HCT116 (cell line): ENCODE measurements at regions not wholly inside any gene's neighbourhood (a gene's known extent, or its start where the extent isn't known, plus 50 kb on each side); places are given as distances from the start of the nearest gene placed in this dataset.

ENCODE experiments used
- ATAC-seq: fragments of 200-7000 bp; cut with Tn5 transposase; 2 replicates; pipeline ENCODE4 v1.9.1; 2020; ENCODE audit warnings: mild to moderate bottlenecking, moderate library complexity
- BruUV-seq: library from RNA; stranded (reverse); fragments of 400-500 nt; replicated peaks from 2 replicates; lab custom pipeline; 2021; lab: Mats Ljungman, UMichigan
- CTCF ChIA-PET: fragments of 300-600 bp; sonication (Branson Sonifier 250); formaldehyde crosslinking; loops from one replicate; lab custom pipeline; 2021; ENCODE audit warnings: antibody characterized with exemption; lab: Charles Lee
- POLR2A ChIA-PET: fragments of 300-600, 350-600 bp; sonication (Branson Sonifier 250); formaldehyde crosslinking; loops from one replicate; lab custom pipeline; 2021; ENCODE audit warnings: antibody characterized with exemption; lab: Charles Lee
- RAD21 ChIA-PET, 2 experiments: fragments of 300-600 bp; sonication (Branson Sonifier 250); formaldehyde crosslinking; loops; one replicate each; lab custom pipeline; 2023; ENCODE audit warnings: low total read pairs in 2 of 2; ENCODE audit not compliant: uncharacterized antibody in 2 of 2, unreplicated experiment in 2 of 2, low non-redundant PET in 1 of 2; lab: Charles Lee
- DNase-seq: peaks from one replicate; pipeline ENCODE4 v3.0.0-alpha.2; 2010; ENCODE audit warnings: low read depth, low spot score
- H2AFZ ChIP-seq: fragments of 200-600 bp; shearing (Covaris generic), sonication (generic); 2 replicates; pipeline ENCODE4 v1.6.1; 2017; ENCODE audit warnings: low read depth, mixed run types, mixed read lengths, antibody characterized with exemption, low read length; ENCODE audit not compliant: poor library complexity, severe bottlenecking
- H3K27ac ChIP-seq: 2 replicates; pipeline ENCODE4 v1.5.1; 2012; ENCODE audit warnings: low read depth, low read length
- H3K27me3 ChIP-seq: fragments of 200-600 bp; sonication (generic); 2 replicates; pipeline ENCODE4 v1.6.1; 2016; ENCODE audit warnings: mixed run types, low read length, mixed read lengths; ENCODE audit not compliant: insufficient read depth
- H3K36me3 ChIP-seq, 2 experiments: fragments of 200-500 bp in 1 of 2; fragments of 200-600 bp in 1 of 2; sonication (Bioruptor generic) in 1 of 2; sonication (generic) in 1 of 2; 2 replicates each; pipeline versions ENCODE4 v1.5.1 to v1.6.1; 2014 to 2016; ENCODE audit warnings: low read length in 2 of 2, inconsistent platforms in 1 of 2, mixed read lengths in 1 of 2, mixed run types in 1 of 2; ENCODE audit not compliant: insufficient read depth in 2 of 2, control insufficient read depth in 1 of 2
- H3K4me1 ChIP-seq, 2 experiments: fragments of 200-600 bp in 1 of 2; sonication (generic) in 1 of 2; 2 replicates each; pipeline versions ENCODE4 v1.5.1 to v1.6.1; 2012 to 2017; ENCODE audit warnings: low read length in 2 of 2, inconsistent platforms in 1 of 2, mild to moderate bottlenecking in 1 of 2, mixed read lengths in 1 of 2, mixed run types in 1 of 2, moderate library complexity in 1 of 2; ENCODE audit not compliant: insufficient read depth in 2 of 2, control insufficient read depth in 1 of 2
- H3K4me2 ChIP-seq: fragments of 200-600 bp; sonication (generic); 2 replicates; pipeline ENCODE4 v1.6.1; 2017; ENCODE audit warnings: mixed run types, low read length, mixed read lengths
- H3K4me3 ChIP-seq, 2 experiments: fragments of 200-600 bp in 1 of 2; sonication (generic) in 1 of 2; replicated peaks in 1 of 2; 2 replicates each; pipeline ENCODE4 v1.5.1; 2011 to 2016; ENCODE audit warnings: low read length in 2 of 2, control low read depth in 1 of 2, low read depth in 1 of 2, mild to moderate bottlenecking in 1 of 2, mixed read lengths in 1 of 2, mixed run types in 1 of 2
- H3K79me2 ChIP-seq: fragments of 200-600 bp; sonication (generic); 2 replicates; pipeline ENCODE4 v1.6.1; 2017; ENCODE audit warnings: mild to moderate bottlenecking, mixed run types, low read length, moderate library complexity, mixed read lengths; ENCODE audit not compliant: insufficient read depth
- H3K9ac ChIP-seq: fragments of 200-600 bp; sonication (generic); 2 replicates; pipeline ENCODE4 v1.6.1; 2016; ENCODE audit warnings: low read length, mixed read lengths
- H3K9me2 ChIP-seq: fragments of 200-600 bp; sonication (generic), shearing (Covaris generic); 2 replicates; pipeline ENCODE4 v1.6.1; 2017; ENCODE audit warnings: mixed run types, mild to moderate bottlenecking, moderate library complexity; ENCODE audit not compliant: insufficient read depth
- H3K9me3 ChIP-seq, 2 experiments: fragments of 200-500 bp in 1 of 2; fragments of 200-600 bp in 1 of 2; sonication (Bioruptor generic) in 1 of 2; sonication (generic) in 1 of 2; 2 replicates each; pipeline ENCODE4 v1.6.1; 2014 to 2017; ENCODE audit warnings: low read length in 2 of 2, mixed read lengths in 2 of 2, inconsistent platforms in 1 of 2, low read depth in 1 of 2, mild to moderate bottlenecking in 1 of 2, mixed run types in 1 of 2, moderate library complexity in 1 of 2; ENCODE audit not compliant: control insufficient read depth in 1 of 2, insufficient read depth in 1 of 2
- H4K20me1 ChIP-seq: fragments of 200-600 bp; sonication (generic), shearing (Covaris generic); 2 replicates; pipeline ENCODE4 v1.6.1; 2017; ENCODE audit warnings: mixed run types, mild to moderate bottlenecking, moderate library complexity; ENCODE audit not compliant: insufficient read depth
- CEBPB ChIP-seq: IDR thresholded peaks from 2 replicates; pipeline ENCODE4 v1.6.1; 2012; ENCODE audit warnings: low read depth
- EZH2 ChIP-seq: fragments of 200-600 bp; sonication (generic); IDR thresholded peaks from 2 replicates; pipeline ENCODE4 v1.6.1; 2017; ENCODE audit warnings: antibody characterized with exemption, mixed run types
- EZH2phosphoT487 ChIP-seq: fragments of 200-600 bp; IDR thresholded peaks from 2 replicates; pipeline ENCODE4 v1.6.1; 2018; ENCODE audit warnings: antibody characterized with exemption, borderline replicate concordance
- JUND ChIP-seq: IDR thresholded peaks from 2 replicates; pipeline ENCODE4 v1.6.1; 2012
- POLR2AphosphoS5 ChIP-seq: IDR thresholded peaks from 2 replicates; pipeline ENCODE4 v1.6.1; 2011; ENCODE audit warnings: mild to moderate bottlenecking, low read depth, low read length, moderate library complexity
- RAD21 ChIP-seq: IDR thresholded peaks from 2 replicates; pipeline ENCODE4 v1.6.1; 2012; ENCODE audit warnings: low read depth, mild to moderate bottlenecking
- SIN3A ChIP-seq: IDR thresholded peaks from 2 replicates; pipeline ENCODE4 v1.6.1; 2012; ENCODE audit warnings: low read depth
- TCF7L2 ChIP-seq: IDR thresholded peaks from 2 replicates; pipeline ENCODE4 v1.7.0; 2011; ENCODE audit warnings: borderline replicate concordance, inconsistent platforms; ENCODE audit not compliant: insufficient read depth, insufficient read length; ENCODE audit errors: extremely low read depth
- ZFX ChIP-seq: fragments of 450-650 bp; IDR thresholded peaks from 2 replicates; pipeline ENCODE4 v1.6.1; 2017
- intact Hi-C: fragments of 100-400 bp; cut with micrococcal nuclease; formaldehyde crosslinking; loops from 2 replicates; pipeline ENCODE4 v1.10.0; 2022
- TF ChIP-seq, protein P1 (sequence below): IDR thresholded peaks from 2 replicates; pipeline ENCODE4 v1.6.1; 2012; ENCODE audit warnings: low read depth
- TF ChIP-seq, protein P2 (sequence below): IDR thresholded peaks from 2 replicates; pipeline ENCODE4 v1.6.1; 2011; ENCODE audit warnings: mild to moderate bottlenecking, low read length, moderate library complexity; ENCODE audit not compliant: insufficient replicate concordance; ENCODE audit errors: extremely low read depth

DNA sequence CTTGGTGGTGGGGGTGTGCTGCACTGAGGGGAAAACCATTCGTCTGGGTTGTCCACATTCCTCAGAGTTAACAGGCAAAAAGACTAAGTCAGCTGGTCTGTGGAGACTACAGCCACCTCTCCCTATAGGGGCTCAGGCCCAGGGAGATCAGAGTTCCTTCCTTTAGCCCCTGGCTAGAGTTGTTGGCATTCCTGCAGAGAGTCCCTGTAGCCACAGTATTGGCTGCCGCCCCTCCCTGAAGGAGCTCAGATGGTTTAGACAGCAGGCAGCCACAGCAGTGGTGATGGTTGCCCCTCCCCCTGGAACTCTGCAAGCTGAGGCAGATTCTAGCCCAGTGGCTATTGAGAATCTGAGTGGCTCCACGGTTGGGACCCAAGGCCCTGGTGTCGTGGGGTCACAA, 1072.5 kb upstream of the ATXN7L3B start:
- no TSS peak for BruUV-seq
- Histone ChIP-seq H3K9ac (no peak overlapping the region), H3K27me3 (no peaks in the 10 kb centered on the region), H3K4me2 (no peak overlapping the region), H3K36me3 (no peaks in the 10 kb centered on the region), H3K4me3 (no peak overlapping the region), H2AFZ (no peak overlapping the region), H3K9me2 (peaks cover 2% of the 10 kb centered on the region; the same call in 1 of the 2 replicates), H3K4me1 (no peaks in the 10 kb centered on the region), H3K9me3 (no peaks in the 10 kb centered on the region), H3K79me2 (no peaks in the 10 kb centered on the region), H4K20me1 (no peaks in the 10 kb centered on the region), H3K27ac (no peak overlapping the region)
- RAD21 ChIA-PET: no interaction called here
- no peak for TF ChIP-seq CEBPB
- no peak for TF ChIP-seq EZH2phosphoT487
- no peak for TF ChIP-seq SIN3A
- TF ChIP-seq JUND: no peak
- no peak for TF ChIP-seq RAD21
- TF ChIP-seq, protein P1, sequence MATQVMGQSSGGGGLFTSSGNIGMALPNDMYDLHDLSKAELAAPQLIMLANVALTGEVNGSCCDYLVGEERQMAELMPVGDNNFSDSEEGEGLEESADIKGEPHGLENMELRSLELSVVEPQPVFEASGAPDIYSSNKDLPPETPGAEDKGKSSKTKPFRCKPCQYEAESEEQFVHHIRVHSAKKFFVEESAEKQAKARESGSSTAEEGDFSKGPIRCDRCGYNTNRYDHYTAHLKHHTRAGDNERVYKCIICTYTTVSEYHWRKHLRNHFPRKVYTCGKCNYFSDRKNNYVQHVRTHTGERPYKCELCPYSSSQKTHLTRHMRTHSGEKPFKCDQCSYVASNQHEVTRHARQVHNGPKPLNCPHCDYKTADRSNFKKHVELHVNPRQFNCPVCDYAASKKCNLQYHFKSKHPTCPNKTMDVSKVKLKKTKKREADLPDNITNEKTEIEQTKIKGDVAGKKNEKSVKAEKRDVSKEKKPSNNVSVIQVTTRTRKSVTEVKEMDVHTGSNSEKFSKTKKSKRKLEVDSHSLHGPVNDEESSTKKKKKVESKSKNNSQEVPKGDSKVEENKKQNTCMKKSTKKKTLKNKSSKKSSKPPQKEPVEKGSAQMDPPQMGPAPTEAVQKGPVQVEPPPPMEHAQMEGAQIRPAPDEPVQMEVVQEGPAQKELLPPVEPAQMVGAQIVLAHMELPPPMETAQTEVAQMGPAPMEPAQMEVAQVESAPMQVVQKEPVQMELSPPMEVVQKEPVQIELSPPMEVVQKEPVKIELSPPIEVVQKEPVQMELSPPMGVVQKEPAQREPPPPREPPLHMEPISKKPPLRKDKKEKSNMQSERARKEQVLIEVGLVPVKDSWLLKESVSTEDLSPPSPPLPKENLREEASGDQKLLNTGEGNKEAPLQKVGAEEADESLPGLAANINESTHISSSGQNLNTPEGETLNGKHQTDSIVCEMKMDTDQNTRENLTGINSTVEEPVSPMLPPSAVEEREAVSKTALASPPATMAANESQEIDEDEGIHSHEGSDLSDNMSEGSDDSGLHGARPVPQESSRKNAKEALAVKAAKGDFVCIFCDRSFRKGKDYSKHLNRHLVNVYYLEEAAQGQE: no peak
- TF ChIP-seq EZH2: no peak
- no peak for TF ChIP-seq TCF7L2
- TF ChIP-seq POLR2AphosphoS5: no peak
- TF ChIP-seq, protein P2, sequence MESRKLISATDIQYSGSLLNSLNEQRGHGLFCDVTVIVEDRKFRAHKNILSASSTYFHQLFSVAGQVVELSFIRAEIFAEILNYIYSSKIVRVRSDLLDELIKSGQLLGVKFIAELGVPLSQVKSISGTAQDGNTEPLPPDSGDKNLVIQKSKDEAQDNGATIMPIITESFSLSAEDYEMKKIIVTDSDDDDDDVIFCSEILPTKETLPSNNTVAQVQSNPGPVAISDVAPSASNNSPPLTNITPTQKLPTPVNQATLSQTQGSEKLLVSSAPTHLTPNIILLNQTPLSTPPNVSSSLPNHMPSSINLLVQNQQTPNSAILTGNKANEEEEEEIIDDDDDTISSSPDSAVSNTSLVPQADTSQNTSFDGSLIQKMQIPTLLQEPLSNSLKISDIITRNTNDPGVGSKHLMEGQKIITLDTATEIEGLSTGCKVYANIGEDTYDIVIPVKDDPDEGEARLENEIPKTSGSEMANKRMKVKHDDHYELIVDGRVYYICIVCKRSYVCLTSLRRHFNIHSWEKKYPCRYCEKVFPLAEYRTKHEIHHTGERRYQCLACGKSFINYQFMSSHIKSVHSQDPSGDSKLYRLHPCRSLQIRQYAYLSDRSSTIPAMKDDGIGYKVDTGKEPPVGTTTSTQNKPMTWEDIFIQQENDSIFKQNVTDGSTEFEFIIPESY: no peak
- no peak for TF ChIP-seq ZFX
- DNase-seq (no peak), ATAC-seq (no peak)
- intact Hi-C loops: no loop called here
- POLR2A ChIA-PET: no interaction called here
- CTCF ChIA-PET: no interaction called here
